GM12865 (cell line): ENCODE measurements at regions not wholly inside any gene's neighbourhood (a gene's known extent, or its start where the extent isn't known, plus 50 kb on each side); places are given as distances from the start of the nearest gene placed in this dataset.
A peak's percentile ranks its signal among the peaks of the same experiment; 100 is the strongest.
"Not testable (repeated sequence)": the region's sequence is repeated elsewhere in the genome, so short reads cannot be mapped to it uniquely, and the experiment has no call there.

Source experiments
- DNase-seq: peaks from one replicate; pipeline ENCODE4 v3.0.0; 2010; ENCODE audit warnings: low read depth
- H3K4me3 ChIP-seq: 2 replicates; pipeline ENCODE4 v1.5.1; 2011; ENCODE audit warnings: mild to moderate bottlenecking, low read depth, low read length, control low read depth
- CTCF ChIP-seq: IDR thresholded peaks from 2 replicates; pipeline ENCODE4 v1.5.1; 2011; ENCODE audit warnings: low read length, control low read depth, low read depth, inconsistent platforms; ENCODE audit not compliant: insufficient read depth; ENCODE audit errors: missing control alignments

- peak; percentile 16 for TF ChIP-seq CTCF
- H3K4me3 ChIP-seq = no peak overlapping the region
- peak; percentile 5 for DNase-seq
These were observed 103.6 kb downstream of the RTL3 start for GRCh38 chrX:78555401-78555980.

GRCh38 chrX:78552628-78553027, 106.5 kb downstream of the RTL3 start:
- DNase-seq, H3K4me3 ChIP-seq: not testable (repeated sequence)

- no peak for TF ChIP-seq CTCF
- no peak for DNase-seq
- no peak overlapping the region for H3K4me3 ChIP-seq
These were observed 111.1 kb downstream of the RTL3 start for GRCh38 chrX:78548012-78548411.

GRCh38 chrX:78545233-78545632, 113.9 kb downstream of the RTL3 start:
- no peak for TF ChIP-seq CTCF
- no peak overlapping the region for H3K4me3 ChIP-seq
- no peak for DNase-seq

GRCh38 chrX:78543281-78543680, 115.8 kb downstream of the RTL3 start:
- DNase-seq = no peak
- no peak for TF ChIP-seq CTCF
- no peak overlapping the region for H3K4me3 ChIP-seq

- no peak for DNase-seq
- no peak overlapping the region for H3K4me3 ChIP-seq
- TF ChIP-seq CTCF = no peak
These were observed 119.0 kb downstream of the RTL3 start for GRCh38 chrX:78540171-78540570.

GRCh38 chrX:78534221-78534620, 124.9 kb downstream of the RTL3 start:
- no peak for TF ChIP-seq CTCF
- H3K4me3 ChIP-seq = no peak overlapping the region
- no peak for DNase-seq
